Keratinocyte (primary cell): ENCODE measurements at regions not wholly inside any gene's neighbourhood (a gene's known extent, or its start where the extent isn't known, plus 50 kb on each side); places are given as distances from the start of the nearest gene placed in this dataset.

Experiments
- DNase-seq: peaks from one replicate; pipeline ENCODE4 v3.0.0-alpha.2; 2011; ENCODE audit warnings: low read depth, missing footprints, low spot score
- FAIRE-seq: peaks from 2 replicates; lab custom pipeline; 2011; peaks lifted over from hg19 to GRCh38; lab: Jason Lieb, UNC
- H2AFZ ChIP-seq: 2 replicates; pipeline ENCODE4 v1.6.0; 2012; ENCODE audit warnings: low read length, control low read depth, inconsistent platforms; ENCODE audit not compliant: control insufficient read depth
- H3K27ac ChIP-seq: 2 replicates; pipeline ENCODE4 v1.5.1; 2011; ENCODE audit warnings: low read length; ENCODE audit not compliant: control insufficient read depth, insufficient read depth
- H3K27me3 ChIP-seq: 3 replicates; pipeline ENCODE4 v1.6.0; 2011; ENCODE audit warnings: low read length; ENCODE audit not compliant: control insufficient read depth, insufficient read depth; ENCODE audit errors: extremely low read depth
- H3K36me3 ChIP-seq, 2 experiments: 2 replicates in 1 of 2; 3 replicates in 1 of 2; pipeline ENCODE4 v1.5.1; 2011; ENCODE audit warnings: low read length in 2 of 2, mild to moderate bottlenecking in 1 of 2; ENCODE audit not compliant: control insufficient read depth in 2 of 2, insufficient read depth in 2 of 2; ENCODE audit errors: extremely low read depth in 1 of 2
- H3K4me1 ChIP-seq: 3 replicates; pipeline ENCODE4 v1.5.1; 2011; ENCODE audit warnings: low read length; ENCODE audit not compliant: control insufficient read depth, insufficient read depth; ENCODE audit errors: extremely low read depth
- H3K4me2 ChIP-seq: 3 replicates; pipeline ENCODE4 v1.6.0; 2011; ENCODE audit warnings: low read depth, low read length; ENCODE audit not compliant: control insufficient read depth, insufficient read depth; ENCODE audit errors: extremely low read depth
- H3K4me3 ChIP-seq, 3 experiments: fragments of 200-600 bp in 1 of 3; sonication (generic) in 1 of 3; 2 replicates in 2 of 3; 3 replicates in 1 of 3; pipeline ENCODE4 v1.5.1; 2011 to 2016; ENCODE audit warnings: low read length in 3 of 3, mild to moderate bottlenecking in 3 of 3, control low read depth in 2 of 3, inconsistent platforms in 1 of 3, low read depth in 1 of 3, mixed read lengths in 1 of 3, mixed run types in 1 of 3, moderate library complexity in 1 of 3; ENCODE audit not compliant: control insufficient read depth in 2 of 3, insufficient read depth in 2 of 3; ENCODE audit errors: extremely low read depth in 1 of 3
- H3K79me2 ChIP-seq: 2 replicates; pipeline ENCODE4 v1.6.0; 2012; ENCODE audit warnings: low read length; ENCODE audit not compliant: control insufficient read depth, insufficient read depth
- H3K9ac ChIP-seq: 3 replicates; pipeline ENCODE4 v1.6.0; 2011; ENCODE audit warnings: low read length; ENCODE audit not compliant: control insufficient read depth, insufficient read depth; ENCODE audit errors: extremely low read depth
- H3K9me1 ChIP-seq: 3 replicates; pipeline ENCODE4 v1.6.0; 2011; ENCODE audit warnings: low read length; ENCODE audit not compliant: control insufficient read depth, insufficient read depth; ENCODE audit errors: extremely low read depth
- H3K9me3 ChIP-seq: 2 replicates; pipeline ENCODE4 v1.5.1; 2012; ENCODE audit warnings: low read depth, low read length; ENCODE audit not compliant: control insufficient read depth
- H4K20me1 ChIP-seq: 3 replicates; pipeline ENCODE4 v1.6.0; 2011; ENCODE audit warnings: low read length; ENCODE audit not compliant: control insufficient read depth, insufficient read depth; ENCODE audit errors: extremely low read depth
- CTCF ChIP-seq, 3 experiments: IDR thresholded peaks in 1 of 3; conservative IDR thresholded peaks in 1 of 3; optimal IDR thresholded peaks in 1 of 3; 2 replicates in 2 of 3; 3 replicates in 1 of 3; pipeline versions ENCODE3 to v1.5.1; 2011; ENCODE audit warnings: low read length in 3 of 3, mild to moderate bottlenecking in 3 of 3, moderate library complexity in 2 of 3, control low read depth in 1 of 3, inconsistent platforms in 1 of 3; ENCODE audit not compliant: insufficient read depth in 2 of 3; ENCODE audit errors: extremely low read depth in 1 of 3
- EZH2 ChIP-seq: IDR thresholded peaks from one replicate; pipeline ENCODE4 v1.6.1; 2012; ENCODE audit warnings: inconsistent platforms, mild to moderate bottlenecking, low read length, moderate library complexity
- dilution Hi-C: fragments of 300-500 bp; cut with MboI; formaldehyde crosslinking; loops from one replicate; pipeline ENCODE4 v1.7.0; 2020; ENCODE audit warnings: low sequenced_read_pairs; ENCODE audit not compliant: extremely low pct_ligation_motif_present

- no peak overlapping the region for H3K27ac ChIP-seq
- H2AFZ ChIP-seq = no peak overlapping the region
- dilution Hi-C loops = no loop called here
- H4K20me1 ChIP-seq = no peaks in the 10 kb centered on the region
- no peaks in the 10 kb centered on the region for H3K9me3 ChIP-seq
- no peaks in the 10 kb centered on the region for H3K27me3 ChIP-seq
- TF ChIP-seq CTCF (optimal IDR thresholded peaks at IDR 0.05 in 1 of 3, IDR thresholded peaks at IDR 0.05 in 1 of 3, conservative IDR thresholded peaks at IDR 0.05 in 1 of 3; ENCODE audit: extremely low read depth in 1 of 3, insufficient read depth in 2 of 3, low read length in 3 of 3) = no peak
- TF ChIP-seq EZH2 = no peak
- no peak for FAIRE-seq
- DNase-seq = no peak
- H3K4me2 ChIP-seq = no peak overlapping the region
- no peaks in the 10 kb centered on the region for H3K9me1 ChIP-seq
- H3K9ac ChIP-seq = no peak overlapping the region
- peaks cover 3% of the 10 kb centered on the region for H3K4me1 ChIP-seq
- no peak overlapping the region for H3K4me3 ChIP-seq
- H3K36me3 ChIP-seq = no peaks in the 10 kb centered on the region
- no peaks in the 10 kb centered on the region for H3K79me2 ChIP-seq
These were observed 300.4 kb upstream of the ADAMTS9 start for GRCh38 chr3:64988188-64988587.

- H3K4me1 ChIP-seq = peaks cover 3% of the 10 kb centered on the region
- DNase-seq (no peak), FAIRE-seq (no peak)
- no peak overlapping the region for H3K27ac ChIP-seq
- no peaks in the 10 kb centered on the region for H3K9me1 ChIP-seq
- H3K9ac ChIP-seq = no peak overlapping the region
- H3K4me3 ChIP-seq = no peak overlapping the region
- H3K4me2 ChIP-seq = no peak overlapping the region
- dilution Hi-C loops = no loop called here
- no peaks in the 10 kb centered on the region for H3K9me3 ChIP-seq
- H4K20me1 ChIP-seq = no peaks in the 10 kb centered on the region
- no peak for TF ChIP-seq CTCF (optimal IDR thresholded peaks at IDR 0.05 in 1 of 3, IDR thresholded peaks at IDR 0.05 in 1 of 3, conservative IDR thresholded peaks at IDR 0.05 in 1 of 3; ENCODE audit: extremely low read depth in 1 of 3, insufficient read depth in 2 of 3, low read length in 3 of 3)
- TF ChIP-seq EZH2 = no peak
- no peaks in the 10 kb centered on the region for H3K36me3 ChIP-seq
- H3K79me2 ChIP-seq = no peaks in the 10 kb centered on the region
- H2AFZ ChIP-seq = no peak overlapping the region
- no peaks in the 10 kb centered on the region for H3K27me3 ChIP-seq
These were observed 299.9 kb upstream of the ADAMTS9 start for GRCh38 chr3:64987726-64988125.
